Ovary (tissue), 3 donors: ENCODE measurements at regions not wholly inside any gene's neighbourhood (a gene's known extent, or its start where the extent isn't known, plus 50 kb on each side); places are given as distances from the start of the nearest gene placed in this dataset.

ENCODE experiments used
- POLR2A ChIP-seq: fragments of 450-650 bp; IDR thresholded peaks from one replicate; pipeline ENCODE4 v1.6.1; 2017; ENCODE audit warnings: antibody characterized with exemption, mild to moderate bottlenecking, moderate library complexity
- TF ChIP-seq, protein P1 (sequence below), 3 donors: fragments of 450-650 bp in 2 of 3; fragments of 200-600 bp in 1 of 3; IDR thresholded peaks; one replicate each; pipeline versions ENCODE4 v1.5.1 to v1.8.0; 2016 to 2022; ENCODE audit warnings: antibody characterized with exemption in 3 of 3, mild to moderate bottlenecking in 1 of 3
- donor health status: DM: no; HTN: no; CAD: no.

DNA sequence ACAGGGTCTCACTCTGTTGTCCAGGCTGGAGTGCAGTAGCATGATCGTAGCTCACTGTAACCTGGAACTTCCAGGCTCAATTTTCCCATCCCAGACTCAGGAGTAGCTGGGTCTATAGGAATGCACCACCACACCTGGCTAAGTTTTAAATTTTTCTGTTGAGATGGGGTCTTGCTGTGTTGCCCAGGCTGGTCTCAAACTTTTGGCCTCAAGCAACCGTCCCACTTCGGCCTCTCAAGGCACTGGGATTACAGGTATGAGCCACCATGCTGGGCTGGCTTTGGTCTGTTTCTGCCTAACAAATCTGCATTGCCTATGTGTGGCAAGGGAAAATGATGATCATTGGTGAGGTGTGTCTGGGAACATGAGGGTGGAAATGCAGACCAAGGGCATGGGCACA lies 59.3 kb upstream of the CLMP start:
- TF ChIP-seq, protein P1, sequence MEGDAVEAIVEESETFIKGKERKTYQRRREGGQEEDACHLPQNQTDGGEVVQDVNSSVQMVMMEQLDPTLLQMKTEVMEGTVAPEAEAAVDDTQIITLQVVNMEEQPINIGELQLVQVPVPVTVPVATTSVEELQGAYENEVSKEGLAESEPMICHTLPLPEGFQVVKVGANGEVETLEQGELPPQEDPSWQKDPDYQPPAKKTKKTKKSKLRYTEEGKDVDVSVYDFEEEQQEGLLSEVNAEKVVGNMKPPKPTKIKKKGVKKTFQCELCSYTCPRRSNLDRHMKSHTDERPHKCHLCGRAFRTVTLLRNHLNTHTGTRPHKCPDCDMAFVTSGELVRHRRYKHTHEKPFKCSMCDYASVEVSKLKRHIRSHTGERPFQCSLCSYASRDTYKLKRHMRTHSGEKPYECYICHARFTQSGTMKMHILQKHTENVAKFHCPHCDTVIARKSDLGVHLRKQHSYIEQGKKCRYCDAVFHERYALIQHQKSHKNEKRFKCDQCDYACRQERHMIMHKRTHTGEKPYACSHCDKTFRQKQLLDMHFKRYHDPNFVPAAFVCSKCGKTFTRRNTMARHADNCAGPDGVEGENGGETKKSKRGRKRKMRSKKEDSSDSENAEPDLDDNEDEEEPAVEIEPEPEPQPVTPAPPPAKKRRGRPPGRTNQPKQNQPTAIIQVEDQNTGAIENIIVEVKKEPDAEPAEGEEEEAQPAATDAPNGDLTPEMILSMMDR (IDR thresholded peaks at IDR 0.05) = no peak
- TF ChIP-seq POLR2A = no peak
